ENCODE measurements at regions not wholly inside any gene's neighbourhood (a gene's known extent, or its start where the extent isn't known, plus 50 kb on each side); places are given as distances from the start of the nearest gene placed in this dataset.
"Not testable (repeated sequence)": the region's sequence is repeated elsewhere in the genome, so short reads cannot be mapped to it uniquely, and the experiment has no call there.

- DNase-seq, result no peak
These were observed 452.7 kb downstream of the PREX1 start for GRCh38 chr20:48374991-48375595.

- peak; percentile 73 for DNase-seq
These were observed 453.5 kb downstream of the PREX1 start for GRCh38 chr20:48374031-48374907.

GRCh38 chr20:48373555-48373934 is 454.3 kb downstream of the PREX1 start:
- DNase-seq, result no peak

GRCh38 chr20:48372851-48373554 is 454.8 kb downstream of the PREX1 start:
- not testable (repeated sequence) for DNase-seq

GRCh38 chr20:48371211-48371610 is 456.6 kb downstream of the PREX1 start:
- no peak for DNase-seq

- peak; percentile 39 for DNase-seq
These were observed 459.2 kb downstream of the PREX1 start for GRCh38 chr20:48368580-48369021.

GRCh38 chr20:48367541-48368358 is 460.0 kb downstream of the PREX1 start:
- DNase-seq, result not testable (repeated sequence)

- no peak for DNase-seq
These were observed 461.6 kb downstream of the PREX1 start for GRCh38 chr20:48366230-48366629.

- DNase-seq, result no peak
These were observed 462.9 kb downstream of the PREX1 start for GRCh38 chr20:48364688-48365421.

- DNase-seq, result no peak
These were observed 463.7 kb downstream of the PREX1 start for GRCh38 chr20:48364055-48364454.

GRCh38 chr20:48360342-48360975 is 467.3 kb downstream of the PREX1 start:
- no peak for DNase-seq

GRCh38 chr20:48359692-48360341 is 468.0 kb downstream of the PREX1 start:
- no peak for DNase-seq

GRCh38 chr20:48359055-48359390 is 468.8 kb downstream of the PREX1 start:
- not testable (repeated sequence) for DNase-seq

GRCh38 chr20:48358176-48359054 is 469.4 kb downstream of the PREX1 start:
- DNase-seq, result no peak

- DNase-seq, result no peak
These were observed 470.1 kb downstream of the PREX1 start for GRCh38 chr20:48357714-48358113.

- DNase-seq, result no peak
These were observed 472.9 kb downstream of the PREX1 start for GRCh38 chr20:48354903-48355302.

GRCh38 chr20:48354320-48354876 is 473.4 kb downstream of the PREX1 start:
- no peak for DNase-seq

- no peak for DNase-seq
These were observed 475.2 kb downstream of the PREX1 start for GRCh38 chr20:48352628-48353027.

GRCh38 chr20:48352042-48352441 is 475.8 kb downstream of the PREX1 start:
- no peak for DNase-seq
